HepG2 (cell line): ENCODE measurements at regions not wholly inside any gene's neighbourhood (a gene's known extent, or its start where the extent isn't known, plus 50 kb on each side); places are given as distances from the start of the nearest gene placed in this dataset.

Experiments used
- AFF4 ChIP-seq: sonication (generic); formaldehyde crosslinking; IDR thresholded peaks from 2 replicates; pipeline ENCODE4 v1.4.0; 2020; ENCODE audit warnings: missing genetic modification reagents
- CHCHD3 ChIP-seq: sonication (generic); formaldehyde crosslinking; IDR thresholded peaks from 2 replicates; pipeline ENCODE4 v1.8.0; 2022; ENCODE audit warnings: mild to moderate bottlenecking, missing genetic modification reagents, moderate library complexity
- CHD4 ChIP-seq: fragments of 200-600 bp; sonication (generic); IDR thresholded peaks from 2 replicates; pipeline ENCODE4 v1.7.0; 2017; ENCODE audit warnings: mild to moderate bottlenecking, low read length, borderline replicate concordance
- DDIT3 ChIP-seq: sonication (generic); formaldehyde crosslinking; IDR thresholded peaks from 2 replicates; pipeline ENCODE4 v1.4.0; 2020; ENCODE audit warnings: mild to moderate bottlenecking, missing genetic modification reagents
- DPF2 ChIP-seq: sonication (generic); formaldehyde crosslinking; IDR thresholded peaks from 2 replicates; pipeline ENCODE4 v1.4.0; 2020; ENCODE audit warnings: mild to moderate bottlenecking, low read depth, missing genetic modification reagents, borderline replicate concordance
- FUBP1 ChIP-seq: sonication (generic); formaldehyde crosslinking; IDR thresholded peaks from 2 replicates; pipeline ENCODE4 v1.5.1; 2020; ENCODE audit warnings: missing genetic modification reagents, mild to moderate bottlenecking, borderline replicate concordance
- GFI1 ChIP-seq: sonication (generic); formaldehyde crosslinking; IDR thresholded peaks from 2 replicates; pipeline ENCODE4 v1.5.0; 2020; ENCODE audit warnings: missing genetic modification reagents, mild to moderate bottlenecking, borderline replicate concordance
- GMEB2 ChIP-seq: IDR thresholded peaks from 2 replicates; pipeline ENCODE4 v1.6.1; 2016; ENCODE audit warnings: missing biosample characterization, missing genetic modification reagents, low read depth
- ISL2 ChIP-seq: sonication (generic); formaldehyde crosslinking; IDR thresholded peaks from 2 replicates; pipeline ENCODE4 v1.5.0; 2020; ENCODE audit warnings: missing genetic modification reagents
- MAFK ChIP-seq, 2 experiments: IDR thresholded peaks in 1 of 2; conservative IDR thresholded peaks in 1 of 2; 2 replicates each; pipeline ENCODE4 v1.6.1; 2011; ENCODE audit warnings: improper control_type of control experiment in 2 of 2, low read length in 2 of 2
- MIER3 ChIP-seq: IDR thresholded peaks from 2 replicates; pipeline ENCODE4 v1.6.1; 2016; ENCODE audit warnings: missing compliant biosample characterization, borderline replicate concordance
- MTA3 ChIP-seq: sonication (generic); formaldehyde crosslinking; IDR thresholded peaks from 2 replicates; pipeline ENCODE4 v1.4.0; 2020; ENCODE audit warnings: missing genetic modification reagents
- NR0B2 ChIP-seq: sonication (generic); formaldehyde crosslinking; IDR thresholded peaks from 2 replicates; pipeline ENCODE4 v1.4.0; 2020; ENCODE audit warnings: mild to moderate bottlenecking, missing genetic modification reagents
- SNRNP70 ChIP-seq: fragments of 200-400 bp; formaldehyde crosslinking; IDR thresholded peaks from 2 replicates; pipeline ENCODE4 v1.6.1; 2017; ENCODE audit warnings: mild to moderate bottlenecking, low read depth, low read length, moderate library complexity
- ZBTB38 ChIP-seq: sonication (generic); formaldehyde crosslinking; IDR thresholded peaks from 2 replicates; pipeline ENCODE4 v1.5.1; 2020; ENCODE audit warnings: mild to moderate bottlenecking, missing genetic modification reagents
- ZC3H13 ChIP-seq: sonication (generic); formaldehyde crosslinking; IDR thresholded peaks from 2 replicates; pipeline ENCODE4 v1.8.1; 2023; ENCODE audit warnings: mild to moderate bottlenecking, missing genetic modification reagents, moderate library complexity
- ZNF431 ChIP-seq: sonication (generic); formaldehyde crosslinking; IDR thresholded peaks from 2 replicates; pipeline ENCODE4 v1.9.0; 2022; ENCODE audit warnings: missing genetic modification reagents, low read depth, mild to moderate bottlenecking, borderline replicate concordance
- ZNF562 ChIP-seq: sonication (generic); formaldehyde crosslinking; IDR thresholded peaks from 2 replicates; pipeline ENCODE4 v1.8.0; 2022; ENCODE audit warnings: missing genetic modification reagents, borderline replicate concordance
- ZNF747 ChIP-seq: sonication (generic); formaldehyde crosslinking; IDR thresholded peaks from 2 replicates; pipeline ENCODE4 v1.8.1; 2023; ENCODE audit warnings: missing genetic modification reagents, mild to moderate bottlenecking, borderline replicate concordance
- ZNF772 ChIP-seq: sonication (generic); formaldehyde crosslinking; IDR thresholded peaks from 2 replicates; pipeline ENCODE4 v1.5.0; 2020; ENCODE audit warnings: mild to moderate bottlenecking, missing genetic modification reagents
- ZNF773 ChIP-seq: sonication (generic); formaldehyde crosslinking; IDR thresholded peaks from 2 replicates; pipeline ENCODE4 v1.4.0; 2020; ENCODE audit warnings: missing genetic modification reagents, borderline replicate concordance

- TF ChIP-seq SNRNP70 (no peak), ZNF431 (0 out of 2 replicates have a peak, but pooled peaks have one; percentile 7), ZC3H13 (no peak), DPF2 (CRISPR knock-in tag) (peak; percentile 34; the same call in 1 of the 2 replicates), ZNF772 (CRISPR knock-in tag) (no peak), GMEB2 (no peak), NR0B2 (CRISPR knock-in tag) (peak; percentile 46; the same call in 1 of the 2 replicates), FUBP1 (CRISPR knock-in tag) (no peak), MTA3 (CRISPR knock-in tag) (no peak), AFF4 (CRISPR knock-in tag) (no peak), CHD4 (peak; percentile 82; the same call in 1 of the 2 replicates), MIER3 (CRISPR knock-in tag) (no peak), ISL2 (CRISPR knock-in tag) (peak; percentile 67; the same call in 1 of the 2 replicates), ZNF562 (CRISPR knock-in tag) (no peak), ZNF747 (CRISPR knock-in tag) (peak; percentile 40; the same call in 1 of the 2 replicates), CHCHD3 (CRISPR knock-in tag) (no peak), ZNF773 (CRISPR knock-in tag) (no peak), DDIT3 (no peak), MAFK (conservative IDR thresholded peaks at IDR 0.05 in 1 of 2, IDR thresholded peaks at IDR 0.05 in 1 of 2; ENCODE audit: low read length in 2 of 2) (no peak), GFI1 (CRISPR knock-in tag) (no peak; the same call in 1 of the 2 replicates), ZBTB38 (CRISPR knock-in tag) (no peak)
These were observed 87.0 kb upstream of the ALDH1L1 start (continued) for GRCh38 chr3:126267169-126267975.
